Endothelial cell of umbilical vein (primary cell): ENCODE measurements at regions not wholly inside any gene's neighbourhood (a gene's known extent, or its start where the extent isn't known, plus 50 kb on each side); places are given as distances from the start of the nearest gene placed in this dataset.

Experiments used
- POLR2AphosphoS5 ChIP-seq: IDR thresholded peaks from 2 replicates; pipeline ENCODE4 v1.6.1; 2012; ENCODE audit warnings: low read depth, mild to moderate bottlenecking, control low read depth, low read length, moderate library complexity; ENCODE audit not compliant: insufficient read depth
- TF ChIP-seq, protein P1 (sequence below), 2 donors: IDR thresholded peaks; 1 replicate in 1 of 2; 2 replicates in 1 of 2; pipeline ENCODE4 v1.5.1; 2011; ENCODE audit warnings: low read length in 2 of 2, mild to moderate bottlenecking in 2 of 2, moderate library complexity in 2 of 2, control low read depth in 1 of 2, inconsistent platforms in 1 of 2, low read depth in 1 of 2; ENCODE audit not compliant: insufficient read depth in 1 of 2; ENCODE audit errors: extremely low read depth in 1 of 2

DNA sequence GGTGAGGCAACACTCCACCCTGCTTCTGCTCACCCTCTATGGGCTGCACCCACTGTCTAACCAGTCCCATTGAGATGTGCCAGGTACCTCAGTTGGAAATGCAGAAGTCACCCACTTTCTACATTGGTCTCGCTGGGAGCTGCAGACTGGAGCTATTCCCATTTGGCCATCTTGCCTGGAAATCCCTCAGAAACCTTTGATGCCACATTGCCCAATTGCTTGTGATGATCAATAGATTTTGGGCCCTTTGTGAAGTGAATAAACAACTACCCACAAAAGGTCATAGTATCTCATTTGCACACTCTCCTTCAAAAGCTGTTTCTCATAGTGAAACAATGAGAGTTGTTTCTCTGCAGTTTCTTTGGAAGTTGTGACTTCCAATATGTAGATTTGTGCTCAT is 742.9 kb downstream of the INHBA start:
- TF ChIP-seq POLR2AphosphoS5 = no peak
- TF ChIP-seq, protein P1, sequence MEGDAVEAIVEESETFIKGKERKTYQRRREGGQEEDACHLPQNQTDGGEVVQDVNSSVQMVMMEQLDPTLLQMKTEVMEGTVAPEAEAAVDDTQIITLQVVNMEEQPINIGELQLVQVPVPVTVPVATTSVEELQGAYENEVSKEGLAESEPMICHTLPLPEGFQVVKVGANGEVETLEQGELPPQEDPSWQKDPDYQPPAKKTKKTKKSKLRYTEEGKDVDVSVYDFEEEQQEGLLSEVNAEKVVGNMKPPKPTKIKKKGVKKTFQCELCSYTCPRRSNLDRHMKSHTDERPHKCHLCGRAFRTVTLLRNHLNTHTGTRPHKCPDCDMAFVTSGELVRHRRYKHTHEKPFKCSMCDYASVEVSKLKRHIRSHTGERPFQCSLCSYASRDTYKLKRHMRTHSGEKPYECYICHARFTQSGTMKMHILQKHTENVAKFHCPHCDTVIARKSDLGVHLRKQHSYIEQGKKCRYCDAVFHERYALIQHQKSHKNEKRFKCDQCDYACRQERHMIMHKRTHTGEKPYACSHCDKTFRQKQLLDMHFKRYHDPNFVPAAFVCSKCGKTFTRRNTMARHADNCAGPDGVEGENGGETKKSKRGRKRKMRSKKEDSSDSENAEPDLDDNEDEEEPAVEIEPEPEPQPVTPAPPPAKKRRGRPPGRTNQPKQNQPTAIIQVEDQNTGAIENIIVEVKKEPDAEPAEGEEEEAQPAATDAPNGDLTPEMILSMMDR (IDR thresholded peaks at IDR 0.05; ENCODE audit: extremely low read depth in 1 of 2, insufficient read depth in 1 of 2, low read depth in 1 of 2, low read length in 2 of 2) = no peak
